Nucleus accumbens (tissue), 56 donors: ENCODE measurements at regions not wholly inside any gene's neighbourhood (a gene's known extent, or its start where the extent isn't known, plus 50 kb on each side); places are given as distances from the start of the nearest gene placed in this dataset.
"Not testable (repeated sequence)": the region's sequence is repeated elsewhere in the genome, so short reads cannot be mapped to it uniquely, and the experiment has no call there.

Experiments
- DNase-seq, 56 donors: peaks; one replicate each; lab custom pipeline; 2025; lab: John Stamatoyannopoulos, UW

- no peak for DNase-seq
Measured at GRCh38 chr7:83882551-83882950, 233.6 kb upstream of the SEMA3E start.

GRCh38 chr7:83879063-83879462 is 230.1 kb upstream of the SEMA3E start:
- DNase-seq = no peak

GRCh38 chr7:83878614-83879013 is 229.7 kb upstream of the SEMA3E start:
- DNase-seq = no peak

GRCh38 chr7:83876593-83876992 is 227.7 kb upstream of the SEMA3E start:
- DNase-seq = no peak

GRCh38 chr7:83873459-83873858 is 224.5 kb upstream of the SEMA3E start:
- DNase-seq = no peak

GRCh38 chr7:83872501-83872900 is 223.6 kb upstream of the SEMA3E start:
- no peak for DNase-seq

- no peak for DNase-seq
Measured at GRCh38 chr7:83870515-83870914, 221.6 kb upstream of the SEMA3E start.

GRCh38 chr7:83866582-83866981 is 217.6 kb upstream of the SEMA3E start:
- DNase-seq = no peak

GRCh38 chr7:83864551-83864950 is 215.6 kb upstream of the SEMA3E start:
- DNase-seq = no peak

GRCh38 chr7:83863906-83864305 is 215.0 kb upstream of the SEMA3E start:
- DNase-seq = no peak

- DNase-seq = no peak
Measured at GRCh38 chr7:83861876-83862275, 212.9 kb upstream of the SEMA3E start.

GRCh38 chr7:83859827-83860226 is 210.9 kb upstream of the SEMA3E start:
- no peak for DNase-seq

- no peak for DNase-seq
Measured at GRCh38 chr7:83857691-83858090, 208.8 kb upstream of the SEMA3E start.

- no peak for DNase-seq
Measured at GRCh38 chr7:83856094-83856493, 207.2 kb upstream of the SEMA3E start.

GRCh38 chr7:83852136-83852535 is 203.2 kb upstream of the SEMA3E start:
- DNase-seq = no peak

- DNase-seq = no peak
Measured at GRCh38 chr7:83851551-83851950, 202.6 kb upstream of the SEMA3E start.

GRCh38 chr7:83850941-83851340 is 202.0 kb upstream of the SEMA3E start:
- DNase-seq = no peak

GRCh38 chr7:83850125-83850524 is 201.2 kb upstream of the SEMA3E start:
- DNase-seq = peak in 6 of 56 donors; percentile 1 to 7 (median 3)

- DNase-seq = no peak
Measured at GRCh38 chr7:83849131-83849530, 200.2 kb upstream of the SEMA3E start.

- no peak for DNase-seq
Measured at GRCh38 chr7:83842894-83843293, 194.0 kb upstream of the SEMA3E start.

GRCh38 chr7:83837683-83838082 is 188.7 kb upstream of the SEMA3E start:
- DNase-seq = no peak

- no peak for DNase-seq
Measured at GRCh38 chr7:83836028-83836427, 187.1 kb upstream of the SEMA3E start.

- no peak for DNase-seq
Measured at GRCh38 chr7:83835424-83835823, 186.5 kb upstream of the SEMA3E start.

- not testable (repeated sequence) for DNase-seq
Measured at GRCh38 chr7:83833721-83834120, 184.8 kb upstream of the SEMA3E start.
